Hepatocyte (in vitro differentiated cells): ENCODE measurements at regions not wholly inside any gene's neighbourhood (a gene's known extent, or its start where the extent isn't known, plus 50 kb on each side); places are given as distances from the start of the nearest gene placed in this dataset.

Experiments used
- DNase-seq: peaks from one replicate; pipeline ENCODE4 v3.0.0-alpha.2; 2016; ENCODE audit warnings: low spot score
- H2AFZ ChIP-seq: fragments of 200-600 bp; sonication (generic); 2 replicates; pipeline ENCODE4 v1.6.0; 2016; ENCODE audit warnings: antibody characterized with exemption, mild to moderate bottlenecking
- H3K27ac ChIP-seq: fragments of 200-600 bp; sonication (generic); 2 replicates; pipeline ENCODE4 v1.5.1; 2016; ENCODE audit warnings: mild to moderate bottlenecking
- H3K27me3 ChIP-seq: fragments of 200-600 bp; sonication (generic); 2 replicates; pipeline ENCODE4 v1.6.1; 2016
- H3K36me3 ChIP-seq: fragments of 200-600 bp; sonication (generic); replicated peaks from 2 replicates; pipeline ENCODE4 v1.5.1; 2016; ENCODE audit warnings: low read depth; ENCODE audit not compliant: insufficient read depth
- H3K4me1 ChIP-seq: fragments of 200-600 bp; sonication (generic); 2 replicates; pipeline ENCODE4 v1.5.1; 2016; ENCODE audit warnings: mild to moderate bottlenecking, moderate library complexity; ENCODE audit not compliant: insufficient read depth
- H3K4me2 ChIP-seq: fragments of 200-600 bp; sonication (generic); 2 replicates; pipeline ENCODE4 v1.6.0; 2016
- H3K4me3 ChIP-seq: fragments of 200-600 bp; sonication (generic); 2 replicates; pipeline ENCODE4 v1.5.1; 2016; ENCODE audit warnings: mild to moderate bottlenecking
- H3K79me2 ChIP-seq: fragments of 200-600 bp; sonication (generic); 2 replicates; pipeline ENCODE4 v1.6.0; 2017; ENCODE audit warnings: mild to moderate bottlenecking
- H3K9me2 ChIP-seq: fragments of 200-600 bp; sonication (generic); replicated peaks from 2 replicates; pipeline ENCODE4 v1.6.0; 2017; ENCODE audit warnings: mild to moderate bottlenecking; ENCODE audit not compliant: insufficient read depth
- H3K9me3 ChIP-seq: fragments of 200-600 bp; sonication (generic); 2 replicates; pipeline ENCODE4 v1.5.1; 2016; ENCODE audit warnings: low read depth, mild to moderate bottlenecking
- H4K20me1 ChIP-seq: fragments of 200-600 bp; sonication (generic); 2 replicates; pipeline ENCODE4 v1.6.0; 2016; ENCODE audit warnings: mild to moderate bottlenecking; ENCODE audit not compliant: insufficient read depth, poor library complexity, severe bottlenecking
- CTCF ChIP-seq: fragments of 200-600 bp; sonication (generic); IDR thresholded peaks from 2 replicates; pipeline ENCODE4 v1.5.1; 2016; ENCODE audit warnings: antibody characterized with exemption, mild to moderate bottlenecking; ENCODE audit not compliant: poor library complexity
- EZH2 ChIP-seq: fragments of 200-600 bp; sonication (generic); IDR thresholded peaks from 2 replicates; pipeline ENCODE4 v1.6.1; 2016; ENCODE audit warnings: antibody characterized with exemption, mild to moderate bottlenecking, borderline replicate concordance
- EZH2phosphoT487 ChIP-seq: fragments of 200-600 bp; sonication (generic); IDR thresholded peaks from one replicate; pipeline ENCODE4 v1.6.1; 2018; ENCODE audit warnings: antibody characterized with exemption, mild to moderate bottlenecking, low read depth, moderate library complexity; ENCODE audit not compliant: unreplicated experiment, severe bottlenecking
- WGBS: methylation state at CpG from one replicate; pipeline ENCODE4 v1.1.6; 2016; ENCODE audit warnings: low lambda C conversion rate; ENCODE audit errors: missing lambda C conversion rate; 5-methylcytosine and 5-hydroxymethylcytosine counted together

- DNase-seq, result no peak
- Histone ChIP-seq H3K79me2 (no peaks in the 10 kb centered on the region), H3K9me3 (no peaks in the 10 kb centered on the region), H3K4me3 (no peak overlapping the region), H3K9me2 (no peaks in the 10 kb centered on the region), H3K4me1 (peaks cover 5% of the 10 kb centered on the region), H3K27ac (no peak overlapping the region), H3K4me2 (no peak overlapping the region), H3K27me3 (no peaks in the 10 kb centered on the region), H4K20me1 (no peaks in the 10 kb centered on the region), H3K36me3 (no peaks in the 10 kb centered on the region), H2AFZ (no peak overlapping the region)
- TF ChIP-seq EZH2phosphoT487, result no peak
- no peak for TF ChIP-seq EZH2
- TF ChIP-seq CTCF, result no peak
- WGBS, result 92% methylated on average over 3 of the region's 3 CpGs
These were observed 174.7 kb downstream of the GNAI1 start for GRCh38 chr7:80309377-80309776.

DNA sequence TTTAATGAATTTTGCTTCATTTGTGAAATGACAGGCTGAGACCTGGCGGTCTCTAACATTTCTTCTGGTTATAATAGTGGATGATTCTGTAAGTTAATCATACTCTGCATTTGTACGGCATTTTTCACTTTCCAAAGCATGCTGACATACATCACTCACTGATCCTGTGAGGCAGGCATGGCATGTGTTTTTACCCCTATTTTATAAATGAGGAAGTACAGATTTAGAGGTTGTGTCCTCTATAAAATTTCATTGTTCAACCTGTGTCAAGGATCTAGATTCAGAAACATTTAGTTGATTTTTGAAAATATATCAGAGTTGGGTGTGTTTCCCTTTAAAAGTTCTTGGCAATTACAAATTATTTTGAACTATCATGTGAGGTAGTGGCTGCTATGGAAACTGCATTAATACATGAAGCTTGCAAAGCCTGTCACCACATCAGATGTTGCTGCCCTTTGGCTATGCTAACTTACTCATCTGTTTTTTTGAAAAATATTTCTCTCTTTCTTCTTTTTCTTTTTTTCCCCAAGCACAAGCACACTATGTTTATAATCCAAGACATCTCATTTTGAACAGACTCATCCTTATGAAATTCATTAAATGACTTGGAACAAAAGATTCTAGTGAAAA lies 172.7 kb downstream of the GNAI1 start:
- no peaks in the 10 kb centered on the region for H4K20me1 ChIP-seq
- WGBS, result 87% methylated on average over 2 of the region's 2 CpGs
- TF ChIP-seq CTCF (no peak), EZH2phosphoT487 (no peak), EZH2 (no peak)
- H3K27me3 ChIP-seq, result no peaks in the 10 kb centered on the region
- H3K4me3 ChIP-seq, result no peak overlapping the region
- H3K27ac ChIP-seq, result no peak overlapping the region
- peak; percentile 31 for DNase-seq
- no peaks in the 10 kb centered on the region for H3K79me2 ChIP-seq
- no peaks in the 10 kb centered on the region for H3K36me3 ChIP-seq
- no peak overlapping the region for H2AFZ ChIP-seq
- H3K9me3 ChIP-seq, result no peaks in the 10 kb centered on the region
- no peaks in the 10 kb centered on the region for H3K9me2 ChIP-seq
- H3K4me2 ChIP-seq, result no peak overlapping the region
- peaks cover 5% of the 10 kb centered on the region for H3K4me1 ChIP-seq

DNA sequence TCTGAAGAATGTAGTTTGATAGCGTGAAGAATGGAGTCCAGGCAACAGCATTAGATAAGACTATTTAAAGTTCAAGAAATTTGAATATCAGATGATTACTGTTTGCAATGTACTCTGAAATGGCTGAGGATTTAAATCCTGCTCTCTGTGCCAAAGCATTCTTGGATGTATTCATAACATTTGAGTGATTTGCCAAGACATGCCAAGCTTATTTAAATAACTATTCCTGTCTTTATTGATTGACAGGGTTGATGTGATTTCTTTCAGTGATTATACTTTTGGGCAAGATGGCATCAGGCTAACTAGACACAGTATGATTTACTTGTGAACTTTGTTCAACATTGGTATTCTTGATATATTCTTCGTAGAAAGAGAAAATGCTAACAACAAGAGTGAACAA lies 168.7 kb downstream of the GNAI1 start:
- H3K27ac ChIP-seq, result no peak overlapping the region
- TF ChIP-seq EZH2phosphoT487 (no peak), EZH2 (no peak), CTCF (no peak)
- no peaks in the 10 kb centered on the region for H3K36me3 ChIP-seq
- H3K9me3 ChIP-seq, result no peaks in the 10 kb centered on the region
- no peaks in the 10 kb centered on the region for H3K27me3 ChIP-seq
- H4K20me1 ChIP-seq, result no peaks in the 10 kb centered on the region
- no peaks in the 10 kb centered on the region for H3K4me1 ChIP-seq
- H3K79me2 ChIP-seq, result no peaks in the 10 kb centered on the region
- no peak for DNase-seq
- no peak overlapping the region for H3K4me3 ChIP-seq
- WGBS, result 68% methylated on average over 2 of the region's 2 CpGs
- H3K9me2 ChIP-seq, result no peaks in the 10 kb centered on the region
- H2AFZ ChIP-seq, result no peak overlapping the region
- no peak overlapping the region for H3K4me2 ChIP-seq
